ENCODE measurements at regions not wholly inside any gene's neighbourhood (a gene's known extent, or its start where the extent isn't known, plus 50 kb on each side); places are given as distances from the start of the nearest gene placed in this dataset.

DNA sequence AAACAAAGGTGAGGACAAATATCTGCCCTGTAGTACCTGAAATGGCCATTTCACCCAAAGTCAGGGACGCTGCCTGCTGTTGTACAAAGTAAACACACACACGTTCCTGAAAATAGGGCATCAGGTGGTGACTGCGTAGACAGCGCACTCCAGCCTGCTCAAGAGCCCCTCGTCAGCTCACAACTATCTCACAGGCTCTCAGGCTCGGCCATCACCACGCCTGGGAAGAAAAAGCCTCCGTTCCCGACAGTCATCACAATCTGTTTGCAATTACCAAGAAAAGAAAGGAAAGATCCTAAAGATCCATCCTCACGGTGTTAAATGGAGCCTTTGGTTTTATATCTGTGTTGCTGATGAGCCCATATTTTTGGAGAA, 230.2 kb downstream of the ZNF516 start:
- DNase-seq (ENCODE audit: low read depth in 2 of 2): no peak
- H3K4me3 ChIP-seq (replicated peaks in 1 of 2; ENCODE audit: low read depth in 2 of 2, low read length in 2 of 2): no peak overlapping the region
- TF ChIP-seq, protein P1, sequence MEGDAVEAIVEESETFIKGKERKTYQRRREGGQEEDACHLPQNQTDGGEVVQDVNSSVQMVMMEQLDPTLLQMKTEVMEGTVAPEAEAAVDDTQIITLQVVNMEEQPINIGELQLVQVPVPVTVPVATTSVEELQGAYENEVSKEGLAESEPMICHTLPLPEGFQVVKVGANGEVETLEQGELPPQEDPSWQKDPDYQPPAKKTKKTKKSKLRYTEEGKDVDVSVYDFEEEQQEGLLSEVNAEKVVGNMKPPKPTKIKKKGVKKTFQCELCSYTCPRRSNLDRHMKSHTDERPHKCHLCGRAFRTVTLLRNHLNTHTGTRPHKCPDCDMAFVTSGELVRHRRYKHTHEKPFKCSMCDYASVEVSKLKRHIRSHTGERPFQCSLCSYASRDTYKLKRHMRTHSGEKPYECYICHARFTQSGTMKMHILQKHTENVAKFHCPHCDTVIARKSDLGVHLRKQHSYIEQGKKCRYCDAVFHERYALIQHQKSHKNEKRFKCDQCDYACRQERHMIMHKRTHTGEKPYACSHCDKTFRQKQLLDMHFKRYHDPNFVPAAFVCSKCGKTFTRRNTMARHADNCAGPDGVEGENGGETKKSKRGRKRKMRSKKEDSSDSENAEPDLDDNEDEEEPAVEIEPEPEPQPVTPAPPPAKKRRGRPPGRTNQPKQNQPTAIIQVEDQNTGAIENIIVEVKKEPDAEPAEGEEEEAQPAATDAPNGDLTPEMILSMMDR (IDR thresholded peaks at IDR 0.05; ENCODE audit: low read depth, low read length): no peak

- TF ChIP-seq, protein P1 (IDR thresholded peaks at IDR 0.05; ENCODE audit: low read depth, low read length): no peak
- no peak for DNase-seq (ENCODE audit: low read depth in 2 of 2)
- no peak overlapping the region for H3K4me3 ChIP-seq (replicated peaks in 1 of 2; ENCODE audit: low read depth in 2 of 2, low read length in 2 of 2)
Measured at GRCh38 chr18:76264198-76264875, 230.7 kb downstream of the ZNF516 start.

DNA sequence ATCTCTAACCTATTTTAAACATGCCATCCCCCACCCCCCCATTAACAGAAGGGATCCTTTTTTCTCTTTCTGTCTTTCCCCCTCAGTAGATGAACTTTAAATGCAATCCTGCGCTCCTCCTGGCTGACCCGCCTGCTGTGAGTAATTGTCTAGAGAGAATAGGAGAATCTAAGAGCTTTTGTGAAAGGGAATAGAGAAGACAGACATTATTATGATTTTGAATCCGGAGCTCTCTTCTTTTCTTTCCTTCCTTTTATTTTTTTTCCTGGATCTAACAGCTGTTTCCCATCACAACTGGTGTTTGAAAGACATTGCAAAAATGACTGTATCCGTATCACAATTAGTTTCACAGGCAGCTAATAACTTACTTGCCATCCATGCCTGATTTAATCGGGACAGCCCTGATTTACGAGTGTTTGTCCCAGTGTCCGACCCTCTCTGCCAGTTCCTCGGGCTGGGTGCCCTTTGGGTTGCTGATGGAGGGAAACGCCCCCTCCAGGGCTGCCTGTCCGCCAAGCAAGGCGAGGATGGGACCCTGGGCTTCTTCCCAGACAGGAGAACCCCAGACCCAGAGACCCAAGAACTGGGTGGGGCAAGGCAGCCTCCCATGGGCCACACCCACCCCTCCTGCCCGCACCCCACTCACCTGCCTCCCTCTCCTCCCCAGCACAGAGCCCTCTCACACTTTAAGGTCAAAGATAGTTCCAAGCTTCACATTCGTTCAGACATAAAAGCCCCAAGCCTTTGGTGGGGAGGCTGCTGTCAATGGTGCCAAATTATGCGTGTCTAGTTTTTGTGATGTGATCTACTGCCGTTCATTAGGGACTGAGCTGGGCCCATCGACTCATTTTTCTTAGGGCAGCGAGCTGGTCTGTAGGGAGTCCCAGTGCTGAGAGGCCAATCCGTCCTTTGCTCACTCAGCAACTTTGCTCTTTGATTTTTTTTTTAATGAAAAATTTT, 231.7 kb downstream of the ZNF516 start:
- TF ChIP-seq, protein P1 (IDR thresholded peaks at IDR 0.05; ENCODE audit: low read depth, low read length): no peak
- H3K4me3 ChIP-seq (replicated peaks in 1 of 2; ENCODE audit: low read depth in 2 of 2, low read length in 2 of 2): no peak overlapping the region
- DNase-seq (ENCODE audit: low read depth in 2 of 2): no peak

DNA sequence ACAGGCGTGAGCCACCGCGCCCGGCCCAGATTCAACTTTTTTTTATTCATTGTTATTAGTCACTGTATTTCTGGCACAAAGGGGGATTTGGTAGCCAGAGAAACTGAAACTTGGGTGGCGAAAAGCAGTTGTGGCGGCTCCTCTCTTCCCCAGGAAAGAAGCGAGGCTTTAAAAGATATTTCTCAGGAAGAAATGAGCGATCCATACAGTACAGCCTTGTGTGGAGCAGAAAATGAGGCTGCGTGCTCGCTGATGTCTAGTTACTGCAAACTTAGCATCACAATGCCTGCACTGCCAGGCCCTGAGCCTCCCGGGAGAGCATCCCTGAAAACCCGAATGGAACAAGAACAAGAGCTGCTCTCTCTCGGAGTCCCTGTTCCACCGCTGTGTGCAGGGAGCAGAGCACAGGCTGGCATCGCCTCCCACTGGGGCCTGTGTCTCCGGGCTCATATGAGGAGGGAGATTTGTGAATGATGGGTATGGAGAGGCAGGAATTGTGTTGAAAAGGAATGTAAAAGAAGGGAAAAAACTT, 234.0 kb downstream of the ZNF516 start:
- TF ChIP-seq, protein P1 (IDR thresholded peaks at IDR 0.05; ENCODE audit: low read depth, low read length): no peak
- no peak for DNase-seq (ENCODE audit: low read depth in 2 of 2)
- no peak overlapping the region for H3K4me3 ChIP-seq (replicated peaks in 1 of 2; ENCODE audit: low read depth in 2 of 2, low read length in 2 of 2)

DNA sequence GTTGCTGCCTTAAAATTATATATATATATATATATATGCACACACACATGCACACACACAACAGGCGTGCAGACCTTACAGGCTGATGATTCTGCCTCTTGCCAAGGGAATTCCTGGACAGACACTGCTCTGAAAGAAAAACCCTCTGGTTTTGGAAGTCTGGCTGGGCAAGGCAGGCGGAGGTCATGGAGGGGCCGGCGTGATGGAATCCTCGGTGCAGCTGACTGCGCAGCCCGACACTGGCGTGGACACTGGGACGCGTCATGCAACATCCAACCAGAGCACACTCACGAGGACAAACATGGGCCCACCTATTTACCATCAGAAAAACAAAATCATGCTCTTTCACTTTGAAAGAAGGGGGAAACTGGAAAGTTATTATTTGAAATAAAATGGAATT, 235.3 kb downstream of the ZNF516 start:
- H3K4me3 ChIP-seq (replicated peaks in 1 of 2; ENCODE audit: low read depth in 2 of 2, low read length in 2 of 2): no peak overlapping the region
- DNase-seq (ENCODE audit: low read depth in 2 of 2): no peak
- TF ChIP-seq, protein P1 (IDR thresholded peaks at IDR 0.05; ENCODE audit: low read depth, low read length): no peak

DNA sequence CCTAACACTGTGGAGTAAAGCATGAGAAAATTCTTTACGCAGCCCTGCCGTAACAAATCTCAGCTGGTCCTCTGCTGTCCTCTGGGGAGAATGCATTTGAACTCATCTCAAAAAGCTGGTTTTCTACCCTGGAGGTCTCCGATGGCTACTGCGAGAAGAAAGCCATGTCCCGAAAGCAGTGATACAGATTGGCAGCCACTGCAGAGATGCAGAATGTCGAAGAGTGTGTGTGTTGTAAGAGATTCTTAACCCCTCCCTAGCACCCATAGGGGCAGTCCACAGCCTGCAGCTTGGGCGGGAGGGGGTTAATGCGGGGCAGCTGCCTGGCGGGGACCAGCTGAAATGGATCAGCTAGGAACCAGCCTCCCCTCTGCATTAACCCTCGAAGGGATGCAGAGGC, 235.9 kb downstream of the ZNF516 start:
- TF ChIP-seq, protein P1 (IDR thresholded peaks at IDR 0.05; ENCODE audit: low read depth, low read length): no peak
- peak in 1 of 2 donors; percentile 6 for DNase-seq (ENCODE audit: low read depth in 2 of 2)
- H3K4me3 ChIP-seq (replicated peaks in 1 of 2; ENCODE audit: low read depth in 2 of 2, low read length in 2 of 2): no peak overlapping the region
